ENCODE measurements at regions not wholly inside any gene's neighbourhood (a gene's known extent, or its start where the extent isn't known, plus 50 kb on each side); places are given as distances from the start of the nearest gene placed in this dataset.

DNA sequence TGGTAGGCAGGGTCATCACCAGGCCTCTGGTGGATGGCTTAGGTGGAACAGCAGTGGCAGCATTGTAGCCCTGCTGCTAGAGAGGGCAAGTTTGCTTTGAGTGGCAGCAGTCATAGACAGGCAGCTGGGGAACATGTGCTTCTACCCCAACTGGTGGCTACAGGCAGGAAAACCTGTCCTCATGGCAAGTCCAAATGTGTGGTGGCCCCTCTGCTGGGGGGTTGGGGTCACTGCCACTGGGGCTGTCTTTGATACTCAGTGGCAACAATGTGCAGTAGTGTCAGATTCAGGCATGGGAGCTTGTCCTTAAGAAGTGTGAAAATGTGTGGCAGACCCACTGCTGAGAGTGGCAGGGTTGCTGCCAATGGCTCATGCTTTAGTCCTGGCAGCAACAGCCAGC, 186.2 kb upstream of the NPSR1 start:
- Histone ChIP-seq H3K4me1 (ENCODE audit: insufficient read depth, low read length) (no peaks in the 10 kb centered on the region), H3K9me3 (ENCODE audit: low read length) (no peaks in the 10 kb centered on the region), H3K27ac (ENCODE audit: low read depth, low read length) (no peak overlapping the region), H3K36me3 (ENCODE audit: insufficient read depth, low read length) (no peaks in the 10 kb centered on the region), H3K4me3 (ENCODE audit: low read length) (no peak overlapping the region), H3K27me3 (ENCODE audit: insufficient read depth, low read length, poor library complexity, severe bottlenecking) (no peaks in the 10 kb centered on the region)
- Mint-ChIP-seq H3K9me3 (peaks cover 12 to 24% (median 17%) of the 10 kb centered on the region in 5 donors), H3K27me3 (no peaks in the 10 kb centered on the region), H3K36me3 (no peaks in the 10 kb centered on the region), H3K27ac (no peak overlapping the region), H3K4me1 (no peaks in the 10 kb centered on the region), H3K4me3 (no peak overlapping the region)
- ChIA-PET CTCF (no interaction called here), POLR2A (no interaction called here)
- DNase-seq: no peak

DNA sequence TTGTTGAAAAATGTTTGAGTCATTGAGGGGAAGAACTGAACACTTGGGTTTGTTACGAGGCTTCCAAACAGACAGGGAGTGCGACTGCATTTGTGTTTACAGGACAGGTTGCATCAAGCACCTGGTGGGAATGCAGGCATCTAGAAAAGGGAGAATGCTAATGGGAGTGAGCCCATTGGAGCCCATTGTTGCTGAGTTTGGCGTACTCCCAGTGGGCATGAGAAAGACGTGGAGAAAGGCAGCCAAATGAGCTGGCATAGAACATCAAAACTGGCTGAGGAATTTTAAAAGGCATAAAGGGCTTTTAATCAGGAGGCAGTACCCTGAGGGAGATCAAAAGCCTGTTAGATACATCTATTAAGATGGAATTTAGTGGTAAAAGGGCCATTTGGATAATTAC, 171.6 kb upstream of the NPSR1 start:
- Mint-ChIP-seq H3K4me3 (no peak overlapping the region), H3K36me3 (no peaks in the 10 kb centered on the region), H3K27ac (no peak overlapping the region), H3K4me1 (no peaks in the 10 kb centered on the region), H3K9me3 (peaks cover 0 to 7% (median 5%) of the 10 kb centered on the region in 5 donors), H3K27me3 (peaks cover 0 to 3% of the 10 kb centered on the region in 2 donors)
- H3K27me3 ChIP-seq (ENCODE audit: insufficient read depth, low read length, poor library complexity, severe bottlenecking): no peaks in the 10 kb centered on the region
- DNase-seq: no peak
- CTCF ChIA-PET: no interaction called here
- no peaks in the 10 kb centered on the region for H3K4me1 ChIP-seq (ENCODE audit: insufficient read depth, low read length)
- POLR2A ChIA-PET: no interaction called here
- no peak overlapping the region for H3K4me3 ChIP-seq (ENCODE audit: low read length)
- no peaks in the 10 kb centered on the region for H3K36me3 ChIP-seq (ENCODE audit: insufficient read depth, low read length)
- H3K27ac ChIP-seq (ENCODE audit: low read depth, low read length): no peak overlapping the region
- no peaks in the 10 kb centered on the region for H3K9me3 ChIP-seq (ENCODE audit: low read length)

DNA sequence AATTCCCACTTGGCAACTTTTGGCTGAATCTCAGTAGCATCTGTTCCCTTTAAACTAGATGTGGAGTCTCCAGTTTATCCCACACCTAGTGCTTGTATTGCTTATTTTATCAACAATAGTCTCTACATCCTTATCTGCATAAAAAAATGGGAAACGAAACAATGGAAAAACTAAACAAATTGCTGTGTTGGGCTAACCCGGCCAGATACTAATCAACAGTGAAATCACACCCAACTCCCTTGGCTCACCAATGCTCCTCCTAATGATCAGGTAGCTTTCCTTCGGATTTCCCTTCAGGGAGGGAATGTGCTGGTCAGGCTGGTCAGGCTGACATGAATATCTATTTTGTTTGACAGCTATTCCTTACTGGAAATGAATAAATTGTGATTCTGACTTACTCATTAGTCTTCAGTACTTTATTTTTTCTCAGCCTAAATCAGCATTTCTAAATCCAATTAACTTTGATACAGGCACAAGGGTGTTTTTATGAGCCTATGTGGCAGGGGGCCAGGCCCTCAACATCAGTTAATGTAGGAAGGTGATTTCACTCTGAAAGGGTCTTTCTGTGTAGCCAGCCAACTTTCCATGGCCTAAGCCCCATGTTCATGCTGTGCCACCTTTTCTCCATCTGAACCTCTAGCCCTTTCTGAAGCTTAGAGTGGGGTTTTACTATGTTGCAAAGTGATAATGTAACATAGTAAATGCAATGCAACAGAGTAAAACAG, 170.5 kb upstream of the NPSR1 start:
- Mint-ChIP-seq H3K4me3 (no peak overlapping the region), H3K9me3 (peaks cover 0 to 7% (median 5%) of the 10 kb centered on the region in 5 donors), H3K27me3 (peaks cover 0 to 3% of the 10 kb centered on the region in 2 donors), H3K27ac (no peak overlapping the region), H3K36me3 (no peaks in the 10 kb centered on the region), H3K4me1 (no peaks in the 10 kb centered on the region)
- Histone ChIP-seq H3K4me1 (ENCODE audit: insufficient read depth, low read length) (no peaks in the 10 kb centered on the region), H3K4me3 (ENCODE audit: low read length) (no peak overlapping the region), H3K27ac (ENCODE audit: low read depth, low read length) (no peak overlapping the region), H3K27me3 (ENCODE audit: insufficient read depth, low read length, poor library complexity, severe bottlenecking) (no peaks in the 10 kb centered on the region), H3K9me3 (ENCODE audit: low read length) (no peaks in the 10 kb centered on the region), H3K36me3 (ENCODE audit: insufficient read depth, low read length) (no peaks in the 10 kb centered on the region)
- no peak for DNase-seq
- CTCF ChIA-PET: no interaction called here
- POLR2A ChIA-PET: no interaction called here

DNA sequence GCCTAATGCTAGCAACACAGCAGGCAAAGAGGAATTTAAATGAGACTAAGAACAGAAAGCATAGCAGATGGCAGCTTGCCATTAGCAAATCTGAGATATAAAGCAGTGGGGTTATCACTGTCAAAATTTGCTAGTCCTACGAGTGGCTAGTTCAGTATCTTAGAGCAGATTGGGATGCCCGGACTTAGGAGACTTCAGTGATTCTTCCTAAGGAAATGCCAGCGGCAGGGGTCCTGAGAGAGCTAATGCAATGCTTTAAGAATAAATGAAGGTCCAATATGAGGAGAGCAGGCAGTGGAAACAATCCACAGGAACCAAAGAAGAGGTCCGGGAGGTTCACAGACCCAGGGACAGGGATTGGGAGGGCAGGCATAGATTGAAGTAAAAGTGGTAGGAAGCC, 169.3 kb upstream of the NPSR1 start:
- CTCF ChIA-PET: no interaction called here
- no peak overlapping the region for H3K27ac ChIP-seq (ENCODE audit: low read depth, low read length)
- H3K27ac Mint-ChIP-seq: no peak overlapping the region
- POLR2A ChIA-PET: no interaction called here
- no peaks in the 10 kb centered on the region for H3K27me3 ChIP-seq (ENCODE audit: insufficient read depth, low read length, poor library complexity, severe bottlenecking)
- no peak overlapping the region for H3K4me3 ChIP-seq (ENCODE audit: low read length)
- no peaks in the 10 kb centered on the region for H3K9me3 ChIP-seq (ENCODE audit: low read length)
- peaks cover 0 to 2% of the 10 kb centered on the region in 2 donors for H3K27me3 Mint-ChIP-seq
- H3K4me1 Mint-ChIP-seq: no peaks in the 10 kb centered on the region
- H3K4me3 Mint-ChIP-seq: no peak overlapping the region
- no peaks in the 10 kb centered on the region for H3K4me1 ChIP-seq (ENCODE audit: insufficient read depth, low read length)
- DNase-seq: no peak
- no peaks in the 10 kb centered on the region for H3K36me3 Mint-ChIP-seq
- H3K36me3 ChIP-seq (ENCODE audit: insufficient read depth, low read length): no peaks in the 10 kb centered on the region
- peaks cover 0 to 7% (median 5%) of the 10 kb centered on the region in 5 donors for H3K9me3 Mint-ChIP-seq

DNA sequence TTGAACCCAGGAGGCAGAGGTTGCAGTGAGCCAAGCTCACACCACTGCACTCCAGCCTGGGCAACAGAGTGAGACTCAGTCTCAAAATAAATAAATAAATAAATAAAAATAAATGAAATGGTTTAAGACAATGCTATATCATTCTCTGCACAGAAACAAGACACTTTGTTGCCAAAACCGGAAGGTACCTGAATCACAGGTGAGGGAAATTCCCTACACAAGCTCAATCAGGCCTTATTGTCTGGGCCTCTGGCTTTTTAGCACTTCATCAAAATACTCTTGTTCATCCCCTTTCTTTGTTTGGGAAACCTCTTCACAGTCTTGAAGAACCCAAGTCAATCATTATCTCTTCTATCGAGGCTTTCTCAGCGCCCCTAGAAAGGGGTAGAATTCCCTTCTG, 166.1 kb upstream of the NPSR1 start:
- ChIA-PET CTCF (no interaction called here), POLR2A (no interaction called here)
- H3K4me1 Mint-ChIP-seq: no peaks in the 10 kb centered on the region
- H3K36me3 ChIP-seq (ENCODE audit: insufficient read depth, low read length): no peaks in the 10 kb centered on the region
- H3K27ac Mint-ChIP-seq: no peak overlapping the region
- H3K27me3 Mint-ChIP-seq: no peaks in the 10 kb centered on the region
- H3K9me3 ChIP-seq (ENCODE audit: low read length): no peaks in the 10 kb centered on the region
- no peaks in the 10 kb centered on the region for H3K36me3 Mint-ChIP-seq
- DNase-seq: no peak
- peaks cover 0 to 8% (median 2%) of the 10 kb centered on the region in 5 donors for H3K9me3 Mint-ChIP-seq
- no peaks in the 10 kb centered on the region for H3K27me3 ChIP-seq (ENCODE audit: insufficient read depth, low read length, poor library complexity, severe bottlenecking)
- H3K27ac ChIP-seq (ENCODE audit: low read depth, low read length): no peak overlapping the region
- H3K4me3 Mint-ChIP-seq: no peak overlapping the region
- H3K4me1 ChIP-seq (ENCODE audit: insufficient read depth, low read length): no peaks in the 10 kb centered on the region
- no peak overlapping the region for H3K4me3 ChIP-seq (ENCODE audit: low read length)

DNA sequence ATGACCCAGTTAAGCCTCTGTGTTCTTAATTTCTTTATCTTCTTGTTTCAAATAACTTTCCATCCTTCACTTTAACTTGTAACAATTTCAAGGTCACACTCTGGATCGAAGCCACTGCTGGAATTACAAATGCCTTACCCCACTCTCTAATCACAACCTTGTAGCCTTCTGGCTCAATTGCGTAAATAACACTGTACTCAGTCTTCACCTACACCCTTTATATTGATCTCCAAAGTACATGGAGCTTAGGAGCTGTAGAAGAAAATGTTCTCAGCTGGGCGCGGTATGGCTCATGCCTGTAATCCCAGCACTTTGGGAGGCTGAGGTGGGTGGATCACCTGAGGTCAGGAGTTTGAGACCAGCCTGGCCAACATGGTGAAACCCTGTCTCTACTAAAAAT, 164.3 kb upstream of the NPSR1 start:
- H3K36me3 ChIP-seq (ENCODE audit: insufficient read depth, low read length): no peaks in the 10 kb centered on the region
- no peak overlapping the region for H3K27ac ChIP-seq (ENCODE audit: low read depth, low read length)
- H3K36me3 Mint-ChIP-seq: no peaks in the 10 kb centered on the region
- ChIA-PET POLR2A (no interaction called here), CTCF (no interaction called here)
- no peaks in the 10 kb centered on the region for H3K4me1 ChIP-seq (ENCODE audit: insufficient read depth, low read length)
- H3K27ac Mint-ChIP-seq: no peak overlapping the region
- H3K9me3 Mint-ChIP-seq: peaks cover 0 to 8% (median 2%) of the 10 kb centered on the region in 5 donors
- no peak for DNase-seq
- no peaks in the 10 kb centered on the region for H3K4me1 Mint-ChIP-seq
- H3K4me3 ChIP-seq (ENCODE audit: low read length): no peak overlapping the region
- no peaks in the 10 kb centered on the region for H3K9me3 ChIP-seq (ENCODE audit: low read length)
- H3K27me3 Mint-ChIP-seq: no peaks in the 10 kb centered on the region
- H3K27me3 ChIP-seq (ENCODE audit: insufficient read depth, low read length, poor library complexity, severe bottlenecking): no peaks in the 10 kb centered on the region
- no peak overlapping the region for H3K4me3 Mint-ChIP-seq

DNA sequence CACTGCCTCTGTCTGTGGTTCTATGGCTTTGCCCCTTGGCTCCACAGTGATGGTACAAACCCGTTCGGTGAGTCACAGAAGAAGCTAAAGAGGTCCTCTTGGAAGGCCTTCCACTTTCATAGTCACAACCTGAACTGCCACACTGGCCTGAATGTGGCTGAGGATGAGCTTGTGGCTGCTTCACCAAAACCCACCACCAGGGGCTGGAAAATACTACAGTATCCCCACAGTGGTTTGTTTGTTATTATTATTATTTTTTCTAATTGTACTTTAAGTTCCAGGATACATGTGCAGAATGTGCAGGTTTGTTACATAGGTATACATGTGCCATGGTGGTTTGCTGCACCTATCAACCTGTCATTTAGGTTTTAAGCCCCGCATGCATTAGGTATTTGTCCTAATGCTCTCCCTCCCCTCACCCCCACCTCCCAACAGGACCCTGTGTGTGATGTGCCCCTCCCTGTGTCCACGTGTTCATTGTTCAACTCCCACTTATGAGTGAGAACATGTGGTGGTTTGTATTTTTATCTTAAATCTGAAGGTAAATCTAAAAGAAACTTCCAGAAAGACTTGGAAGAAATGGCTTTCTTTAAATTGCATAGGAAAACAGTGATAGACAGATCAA, 160.8 kb upstream of the NPSR1 start:
- Mint-ChIP-seq H3K4me1 (no peaks in the 10 kb centered on the region), H3K4me3 (no peak overlapping the region), H3K9me3 (peaks cover 0 to 8% (median 5%) of the 10 kb centered on the region in 5 donors), H3K36me3 (no peaks in the 10 kb centered on the region), H3K27me3 (no peaks in the 10 kb centered on the region), H3K27ac (no peak overlapping the region)
- Histone ChIP-seq H3K9me3 (ENCODE audit: low read length) (no peaks in the 10 kb centered on the region), H3K27me3 (ENCODE audit: insufficient read depth, low read length, poor library complexity, severe bottlenecking) (no peaks in the 10 kb centered on the region), H3K4me1 (ENCODE audit: insufficient read depth, low read length) (no peaks in the 10 kb centered on the region), H3K36me3 (ENCODE audit: insufficient read depth, low read length) (no peaks in the 10 kb centered on the region), H3K4me3 (ENCODE audit: low read length) (no peak overlapping the region), H3K27ac (ENCODE audit: low read depth, low read length) (no peak overlapping the region)
- ChIA-PET POLR2A (no interaction called here), CTCF (no interaction called here)
- DNase-seq: no peak

DNA sequence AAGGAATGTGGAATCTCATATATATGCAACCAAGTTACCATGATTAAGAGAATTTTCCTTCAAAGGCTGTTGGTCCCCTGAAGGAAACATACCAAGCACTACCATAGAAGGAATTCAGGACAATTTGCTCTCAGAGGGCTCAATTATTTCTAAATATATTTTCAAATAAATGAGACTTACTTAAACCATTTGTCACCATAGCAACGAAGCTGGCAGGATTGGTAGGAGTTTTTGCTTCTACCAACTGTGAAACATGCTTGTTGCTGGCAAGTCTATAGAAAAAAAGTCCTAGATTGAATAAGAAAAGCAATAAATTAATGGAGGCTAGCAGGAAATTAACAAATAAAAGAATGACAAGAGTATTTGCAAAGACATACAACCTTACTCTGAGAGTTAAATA, 156.9 kb upstream of the NPSR1 start:
- Histone ChIP-seq H3K27me3 (ENCODE audit: insufficient read depth, low read length, poor library complexity, severe bottlenecking) (no peaks in the 10 kb centered on the region), H3K4me1 (ENCODE audit: insufficient read depth, low read length) (no peaks in the 10 kb centered on the region), H3K9me3 (ENCODE audit: low read length) (no peaks in the 10 kb centered on the region), H3K4me3 (ENCODE audit: low read length) (no peak overlapping the region), H3K27ac (ENCODE audit: low read depth, low read length) (no peak overlapping the region), H3K36me3 (ENCODE audit: insufficient read depth, low read length) (no peaks in the 10 kb centered on the region)
- no peaks in the 10 kb centered on the region for H3K36me3 Mint-ChIP-seq
- no peaks in the 10 kb centered on the region for H3K4me1 Mint-ChIP-seq
- CTCF ChIA-PET: no interaction called here
- H3K27ac Mint-ChIP-seq: no peak overlapping the region
- H3K9me3 Mint-ChIP-seq: peaks cover 0 to 3% (median 0%) of the 10 kb centered on the region in 5 donors
- DNase-seq: no peak
- POLR2A ChIA-PET: no interaction called here
- H3K27me3 Mint-ChIP-seq: no peaks in the 10 kb centered on the region
- no peak overlapping the region for H3K4me3 Mint-ChIP-seq
